HG02885 (cell line): ENCODE measurements at regions not wholly inside any gene's neighbourhood (a gene's known extent, or its start where the extent isn't known, plus 50 kb on each side); places are given as distances from the start of the nearest gene placed in this dataset.

Experiments used
- ATAC-seq: cut with Tn5 transposase; IDR thresholded peaks from one replicate; pipeline ENCODE4 v1.9.1; 2021; ENCODE audit warnings: mild to moderate bottlenecking; ENCODE audit not compliant: unreplicated experiment, poor library complexity

DNA sequence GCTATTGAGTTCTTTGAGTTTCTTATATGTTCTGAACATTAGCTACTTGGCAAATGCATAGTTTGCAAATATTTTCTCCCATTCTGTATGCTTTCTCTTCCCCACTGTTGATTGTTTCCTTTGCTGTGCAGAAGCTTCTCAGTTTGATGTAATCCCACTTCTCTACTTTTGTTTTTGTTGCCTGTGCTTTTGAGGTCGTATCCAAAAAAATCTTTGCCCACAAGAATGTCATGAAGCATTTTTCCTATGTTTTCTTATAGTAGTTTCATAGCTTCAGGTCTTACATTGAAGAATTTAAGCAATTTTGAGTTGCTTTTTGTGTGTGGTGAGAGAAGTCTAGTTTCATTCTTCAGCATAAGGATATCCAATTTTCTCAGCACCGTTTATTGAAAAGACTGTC is 536.7 kb upstream of the ARGLU1 start:
- no peak for ATAC-seq

DNA sequence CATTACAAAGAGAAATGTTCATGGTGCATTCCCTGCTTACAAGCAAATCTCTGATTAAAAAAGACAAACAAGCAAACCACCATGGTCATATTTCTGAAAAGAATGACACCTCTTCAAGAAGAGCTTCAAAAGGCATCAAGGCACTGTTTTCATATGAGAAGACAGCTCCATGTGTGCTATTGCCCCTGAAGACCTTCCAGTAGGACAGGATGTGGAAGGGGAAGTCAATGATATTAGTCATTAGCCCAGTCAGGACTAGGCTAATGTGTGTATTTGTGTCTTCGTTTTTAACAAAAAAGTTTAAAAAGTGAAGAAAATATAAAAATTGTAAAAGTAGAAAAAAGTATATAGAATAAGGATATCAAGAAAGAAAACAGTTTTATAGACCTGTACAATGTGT is 534.7 kb upstream of the ARGLU1 start:
- ATAC-seq: no peak

DNA sequence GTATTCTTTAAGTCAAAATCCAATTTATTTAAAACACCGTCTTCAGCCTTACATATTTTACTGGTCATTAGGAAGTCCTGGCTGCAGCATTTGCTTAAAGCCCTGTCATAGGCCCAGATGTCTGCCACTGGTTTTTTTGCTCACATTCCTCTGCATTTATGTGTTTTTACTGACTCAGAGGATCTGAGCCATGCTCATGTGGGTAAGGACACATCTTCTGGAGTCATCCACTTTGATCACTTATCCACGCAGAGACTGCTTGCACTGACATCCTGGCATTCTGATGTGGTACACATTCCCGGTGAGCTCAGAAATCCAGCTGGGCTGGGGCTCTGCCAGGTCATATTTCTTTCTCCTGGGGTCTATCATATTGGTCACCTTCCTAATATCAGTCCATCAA is 531.7 kb upstream of the ARGLU1 start:
- no peak for ATAC-seq

DNA sequence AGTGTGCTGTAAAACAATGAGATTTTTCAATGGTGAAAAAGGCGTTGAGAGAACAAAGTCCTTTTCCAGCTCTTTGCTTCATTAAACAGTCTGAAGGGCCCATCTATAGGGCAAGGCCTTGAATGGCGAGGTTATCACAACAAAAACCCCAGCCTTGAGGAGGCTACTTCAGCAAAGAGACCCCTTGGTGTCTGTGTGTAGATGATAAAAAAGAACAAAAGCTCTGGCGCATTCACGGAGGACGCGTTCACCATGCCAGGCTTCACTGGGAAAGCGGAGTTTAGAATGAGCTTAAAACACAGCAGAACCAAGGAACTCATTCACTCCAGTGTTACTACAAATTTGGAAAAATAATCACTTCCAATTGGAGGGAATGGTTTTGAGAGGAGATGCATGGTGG is 530.0 kb upstream of the ARGLU1 start:
- no peak for ATAC-seq

DNA sequence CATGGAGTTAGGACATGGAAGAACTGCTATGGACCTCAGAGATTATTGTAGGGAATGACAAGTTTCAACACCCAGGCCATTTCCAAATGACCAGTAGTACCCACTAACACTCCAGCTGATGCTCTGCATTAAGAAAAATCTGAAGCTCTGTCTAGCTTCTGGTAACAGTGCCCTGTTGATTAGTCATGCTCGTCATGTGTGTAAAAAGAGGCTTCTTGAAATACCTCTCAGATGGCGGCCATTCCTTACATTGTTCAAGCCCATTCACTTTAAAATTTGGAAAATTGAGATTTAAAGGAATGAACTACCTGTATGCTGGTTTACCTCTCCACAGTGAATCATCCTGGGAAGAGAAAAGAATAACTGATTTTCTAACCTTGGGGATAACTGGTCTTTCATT is 527.9 kb upstream of the ARGLU1 start:
- no peak for ATAC-seq

DNA sequence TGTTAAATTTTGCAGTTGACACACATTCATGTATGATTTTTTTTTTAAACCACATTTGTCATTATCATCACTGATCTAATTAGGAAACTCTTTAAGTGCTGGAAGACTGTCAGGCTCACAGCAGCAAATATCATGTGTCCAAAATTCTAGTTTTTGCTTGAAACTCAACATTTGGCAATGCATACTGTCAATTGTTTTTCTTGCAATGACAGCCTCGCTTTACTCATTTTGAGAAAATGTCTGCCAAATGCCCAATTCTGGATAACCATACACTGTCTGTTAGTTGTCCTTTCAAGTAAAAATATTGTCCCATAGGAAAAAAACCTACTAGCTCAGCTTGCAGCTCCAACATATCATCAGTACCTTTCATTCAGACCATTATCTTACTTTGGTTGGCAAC is 523.9 kb upstream of the ARGLU1 start:
- ATAC-seq: no peak

DNA sequence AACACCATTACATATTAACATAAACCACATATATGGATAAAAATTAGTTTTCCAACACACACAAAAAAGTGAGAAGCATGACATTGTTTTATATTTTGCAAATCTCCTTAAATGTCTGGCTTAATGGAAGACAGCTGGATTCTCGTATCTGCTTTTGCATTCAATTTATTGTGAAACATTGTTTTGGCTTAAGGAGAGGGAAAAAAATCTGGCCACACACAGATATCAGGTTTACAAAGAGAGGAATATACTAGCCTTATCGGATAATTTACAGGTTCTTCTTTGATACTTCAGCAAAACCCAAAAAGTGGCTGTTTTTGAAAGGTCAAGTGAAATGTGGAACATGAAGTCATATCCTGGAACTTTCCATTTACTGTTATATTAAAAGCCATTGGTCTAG is 523.5 kb upstream of the ARGLU1 start:
- no peak for ATAC-seq

DNA sequence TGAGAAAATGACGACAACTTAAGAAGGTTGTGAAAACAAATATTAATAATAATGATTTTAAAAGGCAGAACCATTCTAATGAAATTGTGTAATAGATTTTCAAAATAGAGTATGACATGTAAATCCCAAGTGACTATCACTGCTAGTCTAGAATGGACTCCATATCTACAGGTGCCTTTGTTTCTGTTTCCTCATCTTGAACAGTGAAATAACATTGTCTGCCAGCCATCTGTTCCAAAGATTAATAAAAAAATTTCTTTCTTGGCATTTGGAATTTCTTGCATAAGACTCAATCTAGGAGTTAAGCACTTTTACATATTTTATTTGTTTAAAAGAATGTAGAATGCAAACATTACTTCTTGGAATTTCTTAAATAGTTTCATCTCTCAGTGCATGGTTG is 520.1 kb upstream of the ARGLU1 start:
- ATAC-seq: no peak

DNA sequence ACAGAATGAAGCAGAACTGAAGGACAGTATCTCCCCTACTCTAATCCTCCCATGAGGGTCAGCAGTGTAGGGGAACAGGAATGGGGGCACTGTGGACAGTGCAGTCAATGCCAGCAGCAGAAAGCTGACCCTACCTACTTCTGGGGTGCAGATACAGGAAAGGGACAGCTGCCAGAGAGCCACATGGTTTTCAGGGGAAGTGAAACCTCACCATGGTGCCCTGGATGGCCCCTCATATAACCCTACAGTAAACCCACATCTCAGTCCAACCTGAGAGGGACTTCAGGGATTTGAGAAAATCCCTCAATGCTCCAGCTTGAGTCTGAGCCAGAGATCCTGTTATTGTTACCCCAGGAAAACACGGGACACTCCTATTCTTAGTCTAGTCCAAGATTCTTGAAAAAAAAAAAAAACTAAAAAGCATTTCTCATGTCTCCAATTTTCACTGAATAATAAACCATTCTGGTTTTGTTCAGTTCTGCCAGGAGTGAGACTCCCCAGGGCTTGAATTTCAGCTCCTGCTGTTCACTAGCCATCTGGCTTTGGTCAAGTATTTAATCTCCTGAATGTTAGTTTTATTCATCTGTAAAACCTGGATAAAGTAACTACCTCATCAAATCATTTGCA is 511.6 kb upstream of the ARGLU1 start:
- no peak for ATAC-seq

DNA sequence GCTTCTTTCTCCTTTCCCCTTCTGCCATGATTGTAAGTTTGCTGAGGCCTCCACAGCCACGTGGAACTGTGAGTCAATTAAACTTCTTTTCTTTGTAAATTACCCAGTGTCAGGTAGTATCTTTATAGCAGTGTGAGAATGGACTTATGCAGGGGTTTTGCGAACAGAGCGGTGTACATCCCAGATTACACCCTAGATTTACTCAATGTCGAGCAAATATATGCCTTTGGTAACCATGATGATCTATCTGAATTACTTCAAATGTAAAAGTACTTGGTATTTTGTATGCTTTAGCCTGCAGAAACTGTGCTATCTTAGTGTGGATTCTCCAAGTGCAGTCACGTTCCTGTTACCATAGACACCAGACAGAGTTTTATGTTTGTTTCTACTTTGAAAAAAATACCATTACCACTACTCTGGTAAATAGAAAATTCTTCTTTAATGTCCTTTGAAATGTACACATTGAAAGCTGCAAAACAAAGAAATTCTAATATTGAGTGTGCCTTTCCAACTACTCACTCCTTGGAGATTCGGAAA is 510.4 kb upstream of the ARGLU1 start:
- no peak for ATAC-seq

DNA sequence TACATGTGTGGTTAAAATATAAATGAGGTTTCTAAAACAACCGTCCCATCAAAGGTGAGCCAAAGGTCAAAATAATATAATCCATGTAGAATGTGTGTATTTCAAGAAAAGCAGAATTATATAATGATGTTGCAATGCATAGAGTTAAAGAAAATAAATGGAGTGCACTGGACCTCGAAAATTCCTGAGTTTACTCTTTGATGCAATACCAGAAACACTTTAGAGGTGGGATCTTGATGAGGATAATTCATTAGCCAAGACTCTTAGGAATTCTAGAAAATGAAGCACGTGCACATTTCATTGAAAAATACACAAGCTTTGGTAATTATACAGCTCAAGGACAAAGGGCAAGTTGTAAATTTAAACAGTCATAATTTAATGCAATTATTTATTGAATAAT is 508.9 kb upstream of the ARGLU1 start:
- no peak for ATAC-seq

DNA sequence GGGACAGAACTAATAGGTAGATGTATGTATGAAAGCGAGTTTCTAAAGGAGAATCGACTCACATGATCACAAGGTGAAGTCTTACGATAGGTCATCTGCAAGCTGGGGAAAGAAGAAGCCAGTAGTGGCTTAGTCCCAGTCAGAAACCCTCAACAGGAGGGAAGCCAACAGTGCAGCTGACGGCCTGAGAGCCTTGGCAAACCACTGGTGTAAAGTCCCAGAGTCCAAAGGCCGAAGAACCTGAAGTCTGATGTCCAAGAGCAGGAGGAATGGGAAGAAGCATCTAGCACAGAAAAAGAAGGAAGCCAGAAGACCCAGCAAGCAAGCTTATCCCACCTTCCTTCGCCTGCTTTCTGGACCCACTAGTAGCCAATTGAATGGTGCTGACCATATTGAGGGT is 507.6 kb upstream of the ARGLU1 start:
- no peak for ATAC-seq

DNA sequence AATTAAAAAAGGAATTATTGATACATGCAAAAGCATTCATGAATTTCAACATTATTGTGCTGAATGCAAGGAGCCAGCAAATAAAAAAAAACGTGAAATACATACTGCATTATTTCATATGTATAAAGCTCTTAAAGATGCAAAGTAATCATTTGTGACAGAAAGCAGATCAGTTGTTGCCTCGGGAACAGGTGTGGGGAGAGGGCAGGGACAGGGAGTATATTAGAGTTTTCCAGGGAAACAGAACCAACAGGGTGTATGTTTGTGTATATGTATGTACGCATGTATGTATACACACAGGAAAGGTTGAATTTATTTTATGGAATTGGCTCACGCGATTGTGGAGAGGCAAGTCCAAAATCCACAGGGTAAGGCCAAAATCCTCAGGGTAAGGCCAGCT is 502.9 kb upstream of the ARGLU1 start:
- no peak for ATAC-seq

DNA sequence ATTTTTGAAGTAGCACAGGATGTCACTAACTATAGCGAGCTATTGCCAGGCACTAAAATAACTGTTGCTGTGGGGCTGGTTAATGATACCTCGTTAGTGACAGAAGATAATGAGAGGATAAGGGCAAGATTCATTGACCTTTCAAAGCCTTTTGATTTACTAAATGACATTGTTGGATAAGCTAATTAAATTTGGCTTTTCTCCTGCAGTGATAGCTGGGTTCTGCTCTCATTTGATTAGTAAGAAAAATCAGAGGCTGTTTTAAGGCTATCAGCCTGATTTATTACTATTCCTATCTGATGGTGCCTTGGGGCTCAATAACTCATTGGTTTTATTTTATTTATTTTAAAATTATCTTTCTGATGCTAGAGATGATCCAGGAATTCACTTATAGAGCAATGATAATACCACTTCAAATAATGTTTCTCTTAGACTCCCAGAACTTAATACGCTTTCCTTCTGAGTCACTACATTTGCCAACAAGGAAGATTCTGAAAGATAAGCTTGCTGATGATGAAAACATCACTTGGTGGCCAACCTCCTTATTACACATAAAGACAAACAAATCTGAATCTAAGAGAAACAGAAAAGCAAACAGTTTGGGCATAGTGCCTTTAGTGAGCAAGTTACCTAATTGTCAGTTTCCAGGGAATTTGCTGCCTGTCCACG is 501.3 kb upstream of the ARGLU1 start:
- no peak for ATAC-seq

DNA sequence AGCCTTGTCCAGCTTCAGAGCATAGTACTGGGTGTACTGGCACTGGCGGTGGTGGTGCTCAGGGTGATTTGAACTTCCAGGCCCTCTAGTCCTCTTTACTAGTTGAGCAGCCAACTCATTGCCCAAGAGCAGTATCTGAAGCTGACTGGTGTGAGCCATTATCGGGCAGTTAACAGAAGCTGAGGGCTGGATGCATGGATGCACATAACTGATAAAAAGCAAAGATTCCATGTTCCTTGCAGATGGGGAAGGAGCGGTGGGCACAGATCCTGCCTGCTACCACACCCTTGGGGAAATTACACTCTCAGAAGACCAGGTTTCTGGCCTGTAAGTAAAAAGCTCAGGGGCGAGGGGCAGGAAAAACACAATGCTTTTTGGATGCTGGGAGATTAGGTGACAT is 499.4 kb upstream of the ARGLU1 start:
- ATAC-seq: no peak

DNA sequence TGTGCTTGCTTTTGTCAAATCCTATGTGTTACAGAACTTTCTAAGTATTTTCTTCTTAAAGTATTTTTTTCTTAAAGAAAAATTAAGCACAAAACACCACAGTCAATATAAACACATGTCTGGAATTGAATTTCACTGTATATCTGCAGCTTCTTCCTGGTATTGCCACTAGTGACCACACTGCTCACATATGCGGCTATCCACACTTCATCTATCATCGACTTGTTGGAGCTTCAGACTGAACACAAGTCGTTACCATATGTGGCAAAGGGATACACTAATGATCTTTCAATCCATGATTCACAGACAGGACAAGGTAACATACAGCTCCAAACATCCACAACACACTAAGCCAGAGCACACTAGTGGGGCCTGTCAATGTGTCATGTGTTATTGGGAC is 498.4 kb upstream of the ARGLU1 start:
- ATAC-seq: no peak

DNA sequence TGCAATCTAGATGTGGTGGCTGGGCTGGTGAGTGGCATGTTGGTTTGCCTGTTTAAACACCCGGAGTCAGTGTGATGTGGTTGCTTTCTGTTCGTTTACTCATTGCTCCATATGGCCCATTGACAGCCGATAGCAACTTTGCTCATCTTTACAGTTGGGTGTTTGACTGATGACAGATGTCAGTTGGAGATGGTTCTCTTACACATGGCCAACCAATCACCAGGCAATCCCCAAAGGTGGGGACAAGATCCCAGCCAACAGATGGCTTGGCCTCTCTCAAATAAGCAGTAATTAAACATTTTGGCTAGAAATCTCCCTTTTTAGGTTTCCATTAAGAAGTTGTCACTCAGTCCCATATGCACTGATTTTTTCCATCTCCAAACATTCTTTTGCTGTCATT is 497.1 kb upstream of the ARGLU1 start:
- no peak for ATAC-seq

DNA sequence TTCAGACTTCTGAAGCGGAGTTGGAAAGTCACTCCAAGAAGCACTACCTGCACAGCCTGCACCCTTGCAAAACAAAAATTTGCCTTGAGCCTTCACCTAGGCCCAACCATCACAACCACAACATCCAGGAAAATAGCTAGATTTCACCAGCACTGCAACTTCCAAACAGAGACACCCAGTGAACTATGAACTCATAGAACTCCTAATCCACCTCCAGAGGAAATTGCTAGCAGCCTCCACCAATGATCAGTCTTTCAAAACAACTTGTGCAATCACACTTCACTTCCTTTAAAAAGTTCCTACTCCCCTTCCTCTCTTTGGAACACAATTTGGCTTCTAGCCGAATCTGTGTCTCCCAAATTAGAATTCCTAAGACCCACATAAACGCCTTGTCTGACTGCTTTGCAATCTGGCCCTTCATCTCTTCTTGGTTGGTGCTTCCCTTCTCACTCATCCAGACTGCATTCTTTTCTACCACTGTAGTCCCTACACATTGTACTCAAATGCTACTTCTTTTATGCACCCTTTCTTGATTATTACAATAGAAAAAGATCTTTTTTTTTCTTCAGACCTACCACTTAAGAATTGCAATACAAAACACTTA is 489.2 kb upstream of the ARGLU1 start:
- ATAC-seq: no peak

DNA sequence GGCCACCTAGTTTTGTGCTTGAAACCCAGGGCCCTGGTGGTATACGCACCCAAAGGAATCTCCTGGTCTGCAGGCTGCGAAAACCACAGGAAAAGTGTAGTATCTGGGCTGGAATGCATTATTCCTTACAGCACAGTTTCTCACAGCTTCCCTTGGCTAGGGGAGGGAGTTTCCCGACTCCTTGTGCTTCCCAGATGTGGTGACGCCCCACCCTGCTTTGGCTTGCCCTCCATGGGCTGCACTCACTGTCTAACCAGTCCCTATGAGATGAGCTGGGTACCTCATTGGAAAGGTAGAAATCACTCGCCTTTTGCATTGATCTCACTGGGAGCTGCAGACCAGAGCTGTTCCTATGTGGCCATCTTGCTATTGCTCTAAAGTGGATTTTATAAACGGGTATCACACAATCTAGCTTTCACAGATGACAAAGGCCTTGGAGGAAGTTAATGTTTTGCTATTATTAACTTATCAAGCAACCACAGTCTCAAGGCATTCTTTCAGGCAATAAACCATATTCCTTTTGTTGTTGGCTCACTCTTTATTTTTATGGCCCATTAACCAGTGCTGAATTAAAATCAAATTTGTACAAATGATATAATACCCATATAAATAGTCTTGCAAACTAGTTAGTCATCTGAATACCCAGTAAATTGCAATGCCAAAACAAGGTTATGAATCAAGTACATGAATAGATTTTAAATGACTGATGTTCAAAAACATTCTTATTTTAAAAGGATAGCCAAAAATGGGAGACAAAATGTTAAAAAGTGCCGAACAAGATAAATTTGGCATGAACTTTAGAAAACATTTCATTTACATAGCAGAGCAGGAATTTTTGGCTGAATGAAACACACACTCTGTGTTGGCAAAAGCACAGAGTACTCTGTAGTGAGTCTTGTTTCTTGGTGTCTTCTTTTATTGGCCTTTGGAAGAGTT is 475.4 kb upstream of the ARGLU1 start:
- ATAC-seq: no peak

DNA sequence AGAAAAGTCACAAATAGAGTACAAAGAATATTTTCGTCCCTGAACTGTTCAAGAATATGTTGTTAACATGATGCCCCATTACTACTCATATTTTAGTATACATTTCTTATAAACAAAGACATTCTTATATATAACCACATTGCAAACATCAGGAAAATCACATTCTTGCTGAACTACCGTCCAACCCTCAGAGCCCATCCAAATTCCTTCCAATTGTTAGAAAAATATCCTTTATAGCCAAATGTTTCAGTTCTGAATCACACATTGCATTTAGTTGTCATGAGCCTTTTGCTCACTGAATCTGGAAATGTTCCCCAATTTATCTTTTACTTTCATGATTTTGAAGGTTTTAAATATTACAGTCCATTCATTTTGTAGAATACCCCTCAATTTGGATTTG is 467.8 kb upstream of the ARGLU1 start:
- no peak for ATAC-seq

DNA sequence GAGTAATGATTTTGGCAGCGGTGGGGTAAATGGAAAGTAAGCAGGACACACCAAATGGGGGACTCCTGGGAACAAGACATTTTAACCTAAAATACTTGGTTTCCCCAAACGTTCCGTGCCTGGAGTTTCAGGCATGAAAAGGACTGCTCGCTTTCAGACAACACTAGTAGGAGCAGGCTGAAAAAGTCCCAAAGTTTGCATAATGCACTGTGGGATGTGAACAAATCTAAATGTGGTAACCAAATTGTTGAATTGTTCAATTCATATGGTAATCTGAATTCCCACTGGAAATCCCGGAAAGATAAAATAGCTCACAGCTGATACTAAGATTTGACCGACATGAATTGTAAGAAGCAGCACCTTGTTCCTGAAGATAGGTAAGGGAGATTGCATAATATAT is 467.2 kb upstream of the ARGLU1 start:
- no peak for ATAC-seq
